Fibroblast of lung (primary cell): ENCODE measurements at regions not wholly inside any gene's neighbourhood (a gene's known extent, or its start where the extent isn't known, plus 50 kb on each side); places are given as distances from the start of the nearest gene placed in this dataset.

Source experiments
- EZH2 ChIP-seq: IDR thresholded peaks from 2 replicates; pipeline ENCODE4 v1.5.1; 2012; ENCODE audit warnings: low read length, control low read depth, mild to moderate bottlenecking; ENCODE audit errors: missing control alignments
- TF ChIP-seq, protein P1 (sequence below), 2 donors: IDR thresholded peaks in 1 of 2; conservative IDR thresholded peaks in 1 of 2; 1 replicate in 1 of 2; 2 replicates in 1 of 2; pipeline ENCODE4 v1.5.1; 2011 to 2012; ENCODE audit warnings: low read length in 2 of 2, control low read depth in 1 of 2, inconsistent platforms in 1 of 2, low read depth in 1 of 2, mild to moderate bottlenecking in 1 of 2

DNA sequence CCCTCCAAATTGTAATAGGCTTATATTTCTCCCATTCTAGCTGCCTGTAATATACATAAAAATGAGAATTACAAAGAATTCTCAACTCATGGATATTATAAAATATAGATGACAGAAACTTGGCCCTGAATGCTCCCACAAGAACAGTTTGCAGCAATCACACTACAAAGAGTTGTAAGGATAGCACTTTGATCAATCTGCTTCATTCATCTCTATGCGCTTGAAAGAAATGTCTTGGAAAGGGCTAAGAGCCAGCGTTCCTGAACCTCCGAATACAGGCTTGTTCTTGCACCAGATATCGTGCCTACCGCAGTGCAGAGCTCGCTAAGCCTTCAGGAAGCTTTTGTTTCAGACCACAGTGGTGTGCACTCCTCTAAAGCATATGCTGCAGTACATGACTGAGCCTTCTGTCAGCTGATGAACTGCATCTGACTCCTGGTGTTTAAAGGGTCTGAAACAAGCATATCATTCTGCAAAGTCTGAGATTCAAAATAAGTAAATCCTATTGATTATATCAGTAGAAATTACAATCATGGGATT, 417.6 kb upstream of the ZFP42 start:
- TF ChIP-seq, protein P1, sequence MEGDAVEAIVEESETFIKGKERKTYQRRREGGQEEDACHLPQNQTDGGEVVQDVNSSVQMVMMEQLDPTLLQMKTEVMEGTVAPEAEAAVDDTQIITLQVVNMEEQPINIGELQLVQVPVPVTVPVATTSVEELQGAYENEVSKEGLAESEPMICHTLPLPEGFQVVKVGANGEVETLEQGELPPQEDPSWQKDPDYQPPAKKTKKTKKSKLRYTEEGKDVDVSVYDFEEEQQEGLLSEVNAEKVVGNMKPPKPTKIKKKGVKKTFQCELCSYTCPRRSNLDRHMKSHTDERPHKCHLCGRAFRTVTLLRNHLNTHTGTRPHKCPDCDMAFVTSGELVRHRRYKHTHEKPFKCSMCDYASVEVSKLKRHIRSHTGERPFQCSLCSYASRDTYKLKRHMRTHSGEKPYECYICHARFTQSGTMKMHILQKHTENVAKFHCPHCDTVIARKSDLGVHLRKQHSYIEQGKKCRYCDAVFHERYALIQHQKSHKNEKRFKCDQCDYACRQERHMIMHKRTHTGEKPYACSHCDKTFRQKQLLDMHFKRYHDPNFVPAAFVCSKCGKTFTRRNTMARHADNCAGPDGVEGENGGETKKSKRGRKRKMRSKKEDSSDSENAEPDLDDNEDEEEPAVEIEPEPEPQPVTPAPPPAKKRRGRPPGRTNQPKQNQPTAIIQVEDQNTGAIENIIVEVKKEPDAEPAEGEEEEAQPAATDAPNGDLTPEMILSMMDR (conservative IDR thresholded peaks at IDR 0.05 in 1 of 2, IDR thresholded peaks at IDR 0.05 in 1 of 2; ENCODE audit: low read depth in 1 of 2, low read length in 2 of 2): no peak
- no peak for TF ChIP-seq EZH2
